ENCODE measurements at regions not wholly inside any gene's neighbourhood (a gene's known extent, or its start where the extent isn't known, plus 50 kb on each side); places are given as distances from the start of the nearest gene placed in this dataset.

DNA sequence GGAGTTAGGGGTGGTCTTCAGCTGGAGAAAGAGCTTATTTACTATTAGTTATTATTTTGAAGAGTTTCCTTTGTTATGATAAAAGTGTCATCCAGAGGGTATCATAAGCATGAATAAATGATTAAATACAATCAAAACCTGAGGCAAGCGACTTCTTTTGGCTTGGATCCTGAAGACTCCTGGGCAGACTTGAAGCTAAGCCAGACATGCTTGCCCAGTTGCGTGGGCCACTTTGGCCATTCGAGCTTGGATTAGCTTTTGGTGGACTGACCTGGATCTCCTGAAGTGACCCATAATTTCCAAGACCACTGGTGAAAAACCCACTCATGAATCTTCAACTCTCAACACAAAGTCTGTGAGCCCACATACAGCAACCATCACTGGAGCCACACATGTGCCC, 335.8 kb downstream of the NR2F1-AS1 start:
- TF ChIP-seq, protein P1, sequence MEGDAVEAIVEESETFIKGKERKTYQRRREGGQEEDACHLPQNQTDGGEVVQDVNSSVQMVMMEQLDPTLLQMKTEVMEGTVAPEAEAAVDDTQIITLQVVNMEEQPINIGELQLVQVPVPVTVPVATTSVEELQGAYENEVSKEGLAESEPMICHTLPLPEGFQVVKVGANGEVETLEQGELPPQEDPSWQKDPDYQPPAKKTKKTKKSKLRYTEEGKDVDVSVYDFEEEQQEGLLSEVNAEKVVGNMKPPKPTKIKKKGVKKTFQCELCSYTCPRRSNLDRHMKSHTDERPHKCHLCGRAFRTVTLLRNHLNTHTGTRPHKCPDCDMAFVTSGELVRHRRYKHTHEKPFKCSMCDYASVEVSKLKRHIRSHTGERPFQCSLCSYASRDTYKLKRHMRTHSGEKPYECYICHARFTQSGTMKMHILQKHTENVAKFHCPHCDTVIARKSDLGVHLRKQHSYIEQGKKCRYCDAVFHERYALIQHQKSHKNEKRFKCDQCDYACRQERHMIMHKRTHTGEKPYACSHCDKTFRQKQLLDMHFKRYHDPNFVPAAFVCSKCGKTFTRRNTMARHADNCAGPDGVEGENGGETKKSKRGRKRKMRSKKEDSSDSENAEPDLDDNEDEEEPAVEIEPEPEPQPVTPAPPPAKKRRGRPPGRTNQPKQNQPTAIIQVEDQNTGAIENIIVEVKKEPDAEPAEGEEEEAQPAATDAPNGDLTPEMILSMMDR (IDR thresholded peaks at IDR 0.05; ENCODE audit: insufficient read depth, low read depth, low read length): no peak
- DNase-seq (ENCODE audit: low read depth): no peak
- H3K4me3 ChIP-seq (ENCODE audit: low read depth, low read length): no peak overlapping the region

DNA sequence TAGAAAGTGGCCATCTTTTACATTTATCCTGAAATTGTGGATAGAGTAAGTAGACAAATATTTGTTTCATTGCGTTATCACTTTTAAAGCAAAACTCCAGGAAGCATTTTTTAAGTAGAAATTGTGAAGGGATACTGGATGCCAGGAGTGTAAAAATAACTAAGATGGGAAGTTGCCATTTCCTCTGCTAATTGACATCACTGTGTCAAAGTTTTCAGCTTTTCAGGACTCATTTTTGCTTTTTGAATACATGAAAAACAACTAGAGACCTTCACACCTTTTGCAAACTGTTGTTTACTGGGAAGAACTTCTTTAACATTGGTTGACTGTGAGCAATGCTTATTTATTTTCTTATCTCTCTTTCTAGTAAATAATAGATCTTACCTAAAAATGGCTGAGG, 337.5 kb downstream of the NR2F1-AS1 start:
- H3K4me3 ChIP-seq (ENCODE audit: low read depth, low read length): no peak overlapping the region
- TF ChIP-seq, protein P1 (IDR thresholded peaks at IDR 0.05; ENCODE audit: insufficient read depth, low read depth, low read length): no peak
- no peak for DNase-seq (ENCODE audit: low read depth)

DNA sequence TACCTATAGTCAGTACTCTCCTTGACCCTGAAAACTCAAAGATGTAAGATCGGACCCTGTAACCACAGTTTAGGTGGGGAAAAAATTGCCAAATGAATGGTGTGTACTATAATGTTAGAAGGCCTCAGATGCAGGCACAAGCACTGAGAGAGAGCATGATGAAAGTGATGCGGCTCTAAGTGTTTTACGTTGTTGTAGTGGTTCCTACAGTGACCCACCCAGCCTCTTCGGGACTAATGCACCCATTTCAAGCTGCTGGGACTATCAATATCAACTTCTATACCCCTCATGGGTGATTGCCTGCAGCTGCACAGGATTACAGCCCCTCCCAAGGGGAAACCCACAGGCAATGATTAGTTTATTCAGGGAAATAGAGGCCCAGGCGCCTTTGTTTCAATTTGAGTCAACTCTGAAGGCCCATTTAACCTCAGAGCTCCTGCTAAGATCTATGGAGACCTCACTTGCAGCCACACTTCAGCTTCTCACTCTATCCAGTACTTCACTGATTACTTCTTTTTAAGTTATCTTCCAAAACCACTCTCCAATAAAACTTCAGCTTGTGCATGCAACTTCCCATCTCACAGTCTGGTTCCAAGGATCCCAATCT, 340.7 kb downstream of the NR2F1-AS1 start:
- no peak overlapping the region for H3K4me3 ChIP-seq (ENCODE audit: low read depth, low read length)
- TF ChIP-seq, protein P1 (IDR thresholded peaks at IDR 0.05; ENCODE audit: insufficient read depth, low read depth, low read length): no peak
- DNase-seq (ENCODE audit: low read depth): no peak

DNA sequence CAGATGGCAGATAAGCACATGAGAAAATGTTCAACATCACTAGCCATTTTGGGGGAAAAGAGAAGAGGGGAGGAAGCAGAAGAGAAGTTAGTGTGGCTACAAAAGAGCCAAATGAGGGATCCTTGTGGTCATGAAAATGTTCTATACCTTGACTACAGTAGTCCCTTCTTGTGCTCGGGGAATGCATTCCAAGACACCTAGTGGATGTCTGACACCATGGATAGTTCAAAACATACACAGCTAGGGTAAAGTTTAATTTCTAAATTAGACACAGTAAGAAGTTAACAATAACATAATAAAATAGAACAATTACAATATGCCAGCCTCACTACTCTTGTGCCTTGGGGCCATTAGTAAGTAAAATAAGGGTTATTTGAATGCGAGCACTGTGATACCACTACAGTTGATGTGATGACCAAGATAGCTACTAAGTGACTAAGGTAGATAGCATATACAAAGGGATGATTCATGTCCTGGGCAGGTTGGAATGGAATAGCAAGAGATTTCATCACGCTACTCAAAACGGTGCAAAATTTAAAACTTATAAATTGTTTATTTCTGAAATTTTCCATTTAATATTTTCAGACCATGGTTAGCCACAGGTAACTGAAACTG, 344.1 kb downstream of the NR2F1-AS1 start:
- TF ChIP-seq, protein P1 (IDR thresholded peaks at IDR 0.05; ENCODE audit: insufficient read depth, low read depth, low read length): no peak
- H3K4me3 ChIP-seq (ENCODE audit: low read depth, low read length): no peak overlapping the region
- DNase-seq (ENCODE audit: low read depth): no peak

DNA sequence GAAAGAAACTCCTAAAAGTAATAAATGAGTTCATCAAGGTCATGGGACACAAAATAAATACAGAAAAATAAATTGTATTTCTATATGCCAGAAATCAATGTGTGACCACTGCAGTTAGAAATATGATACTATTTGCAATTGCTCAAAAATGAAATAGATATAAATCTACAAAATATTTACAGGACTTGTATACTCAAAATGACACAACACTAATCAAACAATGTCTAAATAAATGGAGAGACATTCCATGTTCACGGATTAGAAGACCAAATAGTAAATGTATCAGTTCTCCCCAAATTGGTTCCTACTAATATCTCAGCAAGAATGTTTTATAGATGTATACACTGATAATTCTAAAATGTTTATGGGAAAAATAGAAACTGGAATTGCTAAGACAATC, 345.3 kb downstream of the NR2F1-AS1 start:
- no peak for DNase-seq (ENCODE audit: low read depth)
- TF ChIP-seq, protein P1 (IDR thresholded peaks at IDR 0.05; ENCODE audit: insufficient read depth, low read depth, low read length): no peak
- no peak overlapping the region for H3K4me3 ChIP-seq (ENCODE audit: low read depth, low read length)

DNA sequence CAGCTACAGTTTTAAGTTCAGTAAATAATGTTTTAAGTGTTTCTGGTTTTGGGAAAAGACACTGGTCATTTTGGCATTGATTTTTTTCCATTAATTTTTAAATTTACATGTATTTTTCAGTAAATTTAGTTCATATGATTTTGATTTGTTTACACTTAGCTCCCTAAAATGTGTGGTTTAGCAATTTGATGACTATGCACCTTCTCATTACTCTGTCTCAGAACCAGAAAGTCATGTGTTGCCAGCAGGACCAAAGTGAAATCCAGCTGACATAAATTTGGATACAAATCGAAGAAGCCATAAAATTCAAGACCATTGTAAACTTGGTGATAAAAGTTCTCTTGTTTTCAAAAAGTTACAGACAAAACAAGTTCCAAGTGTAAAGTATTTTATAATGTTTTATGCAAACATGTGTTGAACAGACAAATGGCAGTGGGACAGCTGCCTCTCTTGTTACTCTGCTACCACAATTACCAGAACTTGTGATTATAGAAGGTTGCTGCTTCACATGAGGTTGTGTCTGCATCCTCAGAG, 354.8 kb downstream of the NR2F1-AS1 start:
- TF ChIP-seq, protein P1 (IDR thresholded peaks at IDR 0.05; ENCODE audit: insufficient read depth, low read depth, low read length): no peak
- peak; percentile 57 for DNase-seq (ENCODE audit: low read depth)
- H3K4me3 ChIP-seq (ENCODE audit: low read depth, low read length): no peak overlapping the region
